KBM-7 (cell line): ENCODE measurements at regions not wholly inside any gene's neighbourhood (a gene's known extent, or its start where the extent isn't known, plus 50 kb on each side); places are given as distances from the start of the nearest gene placed in this dataset.
"Not testable (repeated sequence)": the region's sequence is repeated elsewhere in the genome, so short reads cannot be mapped to it uniquely, and the experiment has no call there.

Source experiments
- DNase-seq: peaks from one replicate; pipeline ENCODE4 v3.0.0-alpha.2; 2015
- in situ Hi-C: fragments of 300-500 bp; cut with MboI; formaldehyde crosslinking; loops from 2 replicates; pipeline ENCODE4 v1.14.3; 2020; ENCODE audit warnings: low sequenced_read_pairs, low pct_unique_long_range_greater_than_20kb, mixed read lengths

DNA sequence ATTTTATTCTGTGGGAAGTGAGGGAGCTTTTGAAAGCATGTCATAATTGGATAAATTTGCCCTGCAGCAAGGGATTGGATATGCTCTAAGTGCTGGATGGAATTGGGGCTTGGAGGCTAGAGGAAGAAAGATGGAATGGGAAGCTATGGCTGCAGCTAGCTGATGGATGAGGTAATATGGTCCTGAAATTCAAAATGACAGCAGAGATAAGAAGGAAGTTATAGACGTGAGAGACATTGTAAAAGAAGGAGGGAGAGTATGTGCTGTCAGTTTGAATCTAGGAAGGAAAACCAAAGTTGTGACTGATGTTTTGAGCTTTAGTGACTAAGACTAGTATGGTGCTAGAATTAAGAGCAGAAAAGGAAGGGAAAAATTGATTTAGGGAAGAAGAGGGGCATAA, 299.9 kb upstream of the SPAG17 start:
- in situ Hi-C loops, result no loop called here

DNA sequence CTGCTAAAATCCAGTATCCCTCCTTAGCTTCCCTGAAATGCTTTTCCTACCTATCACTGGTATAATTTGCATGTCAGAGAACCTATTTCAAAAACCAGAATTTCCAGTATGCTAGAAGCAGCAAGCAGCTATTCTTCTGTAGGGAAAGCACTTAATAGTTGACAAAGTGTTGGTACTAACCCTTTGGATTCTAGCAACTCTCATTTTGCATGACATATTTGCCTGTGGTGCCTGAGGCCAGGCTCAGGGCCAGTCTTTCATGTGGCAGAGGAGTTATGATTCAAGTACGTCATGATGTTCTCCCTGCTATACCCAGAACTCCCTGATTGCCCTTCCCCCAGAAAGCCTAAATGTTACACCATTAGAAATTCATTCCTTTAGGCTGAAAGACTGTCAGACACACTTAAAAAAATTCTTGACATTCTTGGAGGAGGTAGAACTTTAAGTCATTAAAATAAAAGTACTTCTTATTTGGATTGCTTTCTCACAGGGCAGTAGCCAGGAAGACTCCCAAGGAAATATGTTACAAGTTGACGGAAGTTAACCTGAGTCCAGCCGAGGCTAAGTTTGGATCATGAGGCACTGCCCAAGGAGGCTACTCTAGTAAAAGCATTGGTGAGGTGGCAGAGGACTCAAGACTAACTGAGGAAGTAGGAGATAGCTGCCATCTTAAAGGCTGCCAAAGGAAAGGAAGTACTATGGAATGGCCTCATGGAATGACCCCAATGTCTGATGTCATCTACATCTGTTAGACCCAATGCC, 298.4 kb upstream of the SPAG17 start:
- in situ Hi-C loops, result no loop called here
- no peak for DNase-seq

More for the DNA sequence above, 299.9 kb upstream of the SPAG17 start:
- no peak for DNase-seq

DNA sequence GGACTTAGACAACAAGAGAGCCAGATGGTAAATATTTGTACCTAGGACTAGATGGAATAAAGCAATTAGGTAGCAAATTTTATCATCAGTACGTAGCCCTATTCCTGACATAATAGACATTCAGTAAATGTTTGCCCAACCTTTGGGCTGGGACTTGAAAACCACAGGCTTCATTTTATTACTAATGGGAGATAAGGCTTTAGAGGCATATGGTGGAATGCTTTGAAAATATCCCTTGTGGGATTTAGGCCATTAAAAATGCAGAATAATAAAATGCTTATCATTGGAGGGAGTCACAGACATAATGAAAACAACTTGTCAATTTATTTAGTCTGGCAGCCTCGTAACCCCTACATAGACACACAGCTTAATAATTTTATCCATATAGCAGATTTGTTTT, 296.1 kb upstream of the SPAG17 start:
- in situ Hi-C loops, result no loop called here
- no peak for DNase-seq

DNA sequence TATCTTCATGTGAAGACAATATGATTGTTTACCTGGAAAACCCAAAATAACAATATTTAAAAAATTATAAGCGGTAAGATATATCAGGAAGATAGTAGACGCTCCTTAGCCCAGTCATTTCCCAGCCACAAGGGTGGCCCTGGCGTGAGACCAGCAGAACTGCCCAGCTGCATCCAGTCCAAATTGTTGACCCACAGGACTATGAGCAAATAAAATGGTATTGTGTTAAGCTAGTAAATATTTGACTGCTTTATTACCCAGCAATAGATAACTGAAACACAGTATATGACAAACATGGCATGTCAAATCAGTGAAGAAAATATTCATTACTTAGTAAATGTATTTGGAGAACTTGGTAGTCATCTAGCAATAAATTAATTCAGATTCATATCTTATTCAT, 294.3 kb upstream of the SPAG17 start:
- in situ Hi-C loops, result no loop called here
- DNase-seq, result no peak

DNA sequence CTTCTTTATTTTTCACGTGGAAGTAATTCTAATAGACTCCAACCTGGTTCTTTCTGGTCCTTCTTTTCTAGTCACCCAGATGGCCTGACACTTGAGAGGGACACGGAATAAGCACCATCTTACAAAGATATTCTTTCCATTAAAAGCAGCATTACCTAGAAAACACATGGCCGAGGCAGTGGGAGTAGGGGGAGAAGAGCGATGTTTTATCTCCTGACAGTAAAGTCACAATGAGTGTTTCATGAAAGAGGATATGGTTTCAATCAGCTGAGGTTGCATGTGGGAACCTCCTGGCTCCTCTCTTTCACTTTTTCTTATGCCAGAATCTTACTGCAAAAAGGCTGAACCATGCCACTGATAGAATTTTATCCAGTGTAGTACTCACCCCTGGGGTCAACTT, 288.8 kb upstream of the SPAG17 start:
- in situ Hi-C loops, result no loop called here
- no peak for DNase-seq

DNA sequence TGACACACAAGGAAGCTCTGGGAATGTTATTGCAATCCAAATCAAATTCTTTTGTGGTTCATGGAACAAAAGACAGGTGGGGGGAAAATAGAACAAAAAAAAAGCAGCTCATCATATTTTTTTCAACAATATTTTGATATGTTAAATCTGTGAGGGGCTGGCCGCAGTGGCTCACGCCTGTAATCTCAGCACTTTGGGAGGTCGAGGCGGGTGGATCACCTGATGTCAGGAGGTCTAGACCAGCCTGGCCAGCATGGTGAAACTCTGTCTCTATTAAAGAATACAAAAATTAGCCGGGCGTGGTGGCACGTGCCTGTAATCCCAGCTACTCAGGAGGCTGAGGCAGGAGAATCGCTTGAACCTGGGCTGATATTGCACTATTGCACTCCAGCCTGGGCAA, 279.4 kb upstream of the SPAG17 start:
- in situ Hi-C loops, DNase-seq: not testable (repeated sequence)

DNA sequence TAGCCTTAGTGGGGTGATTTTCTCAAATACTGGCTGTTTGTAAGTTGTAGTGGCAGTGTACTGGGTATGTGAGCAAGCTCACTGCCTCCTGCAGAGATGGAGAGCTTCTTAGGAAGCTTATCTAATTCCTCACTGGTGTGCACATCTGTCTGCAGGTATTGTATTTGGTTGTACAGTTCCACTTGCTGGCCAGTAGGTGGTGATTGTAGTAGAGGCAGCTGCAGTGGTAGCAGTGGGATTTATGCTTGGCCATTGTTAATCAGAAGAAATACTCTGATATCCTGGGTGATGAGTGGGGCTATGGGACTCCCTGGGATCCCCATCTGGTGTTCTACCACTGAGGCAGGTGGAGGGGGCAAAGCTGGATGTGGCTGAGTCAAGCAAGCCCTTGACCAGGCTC, 276.1 kb upstream of the SPAG17 start:
- peak; percentile 1 for DNase-seq
- in situ Hi-C loops, result no loop called here

DNA sequence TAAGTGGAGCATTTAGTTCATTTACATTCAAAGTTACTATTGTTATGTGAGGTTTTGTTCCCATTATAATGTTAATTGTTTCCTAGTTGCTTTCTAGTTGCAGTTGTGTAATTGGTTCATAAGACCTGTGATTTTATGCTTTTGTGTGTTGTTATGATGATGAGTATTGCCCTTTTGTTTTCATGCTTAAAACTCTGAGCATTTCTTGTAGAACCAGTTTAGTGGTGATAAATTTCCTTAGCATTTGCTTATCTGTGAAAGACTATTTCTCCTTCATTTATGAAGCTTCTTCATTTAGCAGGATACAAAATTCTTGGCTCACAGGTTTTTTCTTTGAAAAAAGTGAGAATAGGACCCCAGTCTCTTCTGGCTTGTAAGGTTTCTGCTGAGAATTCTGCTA, 274.8 kb upstream of the SPAG17 start:
- DNase-seq, result no peak
- in situ Hi-C loops, result no loop called here

DNA sequence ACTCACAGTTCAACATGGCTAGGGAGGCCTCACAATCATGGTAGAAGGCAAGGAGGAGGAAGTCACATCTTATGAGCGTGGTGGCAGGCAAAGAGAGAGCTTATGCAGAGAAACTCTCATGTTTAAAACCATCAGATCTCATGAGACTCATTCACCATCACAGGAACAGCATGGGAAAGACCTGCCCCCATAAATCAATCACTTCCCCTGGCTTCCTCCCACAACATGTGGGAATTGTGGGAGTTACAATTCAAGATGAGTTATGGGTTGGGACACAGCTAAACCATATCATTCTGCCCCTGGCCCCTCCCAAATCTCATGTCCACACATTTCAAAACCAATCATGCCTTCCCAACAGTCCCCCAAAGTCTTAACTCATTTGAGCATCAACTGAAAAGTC, 268.8 kb upstream of the SPAG17 start:
- in situ Hi-C loops, result not testable (repeated sequence)

DNA sequence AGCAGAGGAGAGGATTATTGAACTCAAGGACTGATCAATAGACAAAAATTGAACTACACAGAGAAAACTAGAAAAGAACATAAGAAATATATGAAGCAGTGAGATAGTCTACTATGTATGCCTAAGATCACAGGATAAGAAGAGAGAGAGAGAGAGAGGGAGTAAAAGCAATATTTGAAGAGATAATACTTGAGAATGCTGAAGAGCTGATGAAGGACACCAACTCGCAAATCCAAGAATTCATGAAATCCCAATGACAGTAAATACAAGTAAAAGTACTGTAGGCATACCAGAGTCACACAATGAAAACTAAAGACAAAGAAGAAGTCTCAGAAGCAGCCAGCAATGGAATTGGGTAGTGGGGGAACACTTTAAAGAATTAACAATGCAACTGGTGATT, 260.1 kb upstream of the SPAG17 start:
- in situ Hi-C loops, result no loop called here
- DNase-seq, result no peak

More for the DNA sequence above, 268.8 kb upstream of the SPAG17 start:
- DNase-seq, result not testable (repeated sequence)

DNA sequence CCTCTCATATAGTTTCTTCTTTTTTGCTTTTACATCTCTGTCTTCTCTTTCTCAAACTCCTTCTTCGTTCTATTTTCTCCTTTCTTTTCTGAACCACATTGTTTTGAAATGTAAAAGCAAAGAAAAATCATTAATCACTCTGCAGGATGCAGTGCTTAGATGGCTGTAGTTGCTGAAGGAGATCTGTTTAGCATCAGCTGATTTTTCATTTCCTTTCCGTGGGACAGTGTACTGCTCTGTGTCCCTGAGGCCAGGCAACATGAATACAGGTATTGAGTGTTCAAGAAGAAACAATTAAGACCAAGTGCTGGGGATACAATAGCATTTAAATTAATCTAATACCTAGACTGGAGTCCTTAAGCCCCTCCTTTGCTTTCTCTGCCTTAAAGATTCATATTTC, 257.2 kb upstream of the SPAG17 start:
- in situ Hi-C loops, result no loop called here
- no peak for DNase-seq

DNA sequence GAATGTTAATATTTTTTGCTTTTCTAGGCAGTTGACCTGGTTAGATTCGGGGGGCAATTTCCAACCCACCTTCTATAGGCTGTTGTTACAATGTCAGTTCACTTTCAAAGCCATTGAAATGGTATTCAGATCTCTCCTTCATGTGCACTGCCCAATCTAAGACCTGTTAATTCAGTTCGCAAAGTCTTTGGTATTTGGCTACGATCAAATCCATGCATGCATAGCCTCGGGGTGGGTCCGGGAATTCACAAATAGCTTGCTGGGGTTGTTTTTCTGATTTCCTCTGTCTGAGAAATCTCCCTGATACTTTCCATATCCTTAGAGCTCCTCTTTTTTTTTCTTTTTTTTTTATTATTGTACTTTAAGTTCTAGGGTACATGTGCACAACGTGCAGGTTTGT, 252.6 kb upstream of the SPAG17 start:
- no peak for DNase-seq
- in situ Hi-C loops, result no loop called here

DNA sequence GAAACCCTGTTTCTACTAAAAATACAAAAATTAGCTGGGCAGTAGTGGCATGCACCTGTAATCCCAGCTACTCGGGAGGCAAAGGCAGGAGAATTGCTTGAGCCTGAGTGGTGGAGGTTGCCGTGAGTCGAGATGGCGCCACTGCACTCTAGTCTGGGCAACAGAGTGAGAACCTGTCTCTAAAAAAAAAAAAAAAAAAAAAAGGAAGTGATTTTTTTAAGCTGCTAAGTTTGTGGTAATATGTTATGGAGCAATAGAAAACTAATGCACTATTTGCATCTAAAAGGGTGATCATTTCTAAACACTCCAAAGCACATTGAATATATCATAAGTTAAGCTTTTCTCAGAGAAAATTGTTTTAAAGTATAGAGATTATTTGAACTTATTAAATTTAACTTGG, 244.8 kb upstream of the SPAG17 start:
- in situ Hi-C loops, result no loop called here
- DNase-seq, result peak; percentile 15

DNA sequence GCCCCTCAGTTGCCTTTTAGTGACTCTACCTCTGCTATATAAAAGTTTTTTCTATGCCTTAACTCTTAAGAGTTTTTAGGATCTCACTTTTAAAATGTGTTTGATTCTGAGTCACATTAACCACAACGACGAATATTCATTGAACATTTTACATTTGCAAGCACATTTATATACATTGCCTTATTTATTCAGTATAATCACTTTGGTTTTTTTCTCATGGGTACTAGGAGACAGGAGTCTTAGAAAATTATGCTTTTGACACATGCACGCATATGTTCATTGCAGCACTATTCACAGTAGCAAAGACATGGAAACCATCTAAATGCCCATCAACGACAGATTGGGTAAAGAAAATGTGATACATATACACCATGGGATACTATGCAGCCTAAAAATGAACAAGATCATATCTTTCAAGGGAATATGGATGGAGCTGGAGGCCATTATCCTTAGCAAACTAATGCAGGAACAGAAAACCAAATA, 236.9 kb upstream of the SPAG17 start:
- no peak for DNase-seq
- in situ Hi-C loops, result no loop called here

DNA sequence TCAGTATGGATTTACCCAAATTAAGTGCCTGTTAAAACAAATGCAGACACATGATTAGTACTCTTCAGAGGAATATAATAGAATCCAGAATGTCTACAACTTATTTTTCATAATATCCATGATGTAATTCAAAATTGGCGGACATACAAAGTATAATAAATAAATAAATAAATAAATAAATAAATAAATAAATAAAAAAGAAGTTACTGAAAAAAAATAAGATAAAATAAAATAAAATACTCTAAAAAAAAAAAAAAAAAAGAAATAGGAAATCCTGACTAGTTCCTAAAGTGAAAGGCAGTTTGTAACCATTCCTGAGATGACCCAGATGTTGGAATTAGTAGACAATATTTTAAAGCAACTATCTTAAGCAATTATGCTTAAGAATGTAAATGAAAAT, 219.0 kb upstream of the SPAG17 start:
- DNase-seq, result no peak
- in situ Hi-C loops, result no loop called here

DNA sequence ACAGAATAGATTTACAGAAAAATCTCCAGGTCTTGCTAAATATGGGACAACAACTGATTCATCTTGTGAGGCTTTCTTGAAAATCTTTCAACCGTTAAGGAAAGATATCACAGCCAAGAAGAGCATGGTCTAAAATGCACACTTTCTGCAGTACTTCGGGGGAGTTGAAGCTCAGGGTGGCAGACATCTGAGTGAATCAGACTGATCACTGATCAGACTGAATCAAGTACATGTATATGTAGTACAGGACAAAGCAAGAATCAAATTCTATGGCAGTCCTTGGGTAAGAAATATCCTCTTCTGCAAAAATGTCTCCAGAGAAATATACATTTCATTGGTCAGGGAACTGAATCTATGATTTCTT, 212.4 kb upstream of the SPAG17 start:
- DNase-seq, result no peak
- in situ Hi-C loops, result no loop called here

DNA sequence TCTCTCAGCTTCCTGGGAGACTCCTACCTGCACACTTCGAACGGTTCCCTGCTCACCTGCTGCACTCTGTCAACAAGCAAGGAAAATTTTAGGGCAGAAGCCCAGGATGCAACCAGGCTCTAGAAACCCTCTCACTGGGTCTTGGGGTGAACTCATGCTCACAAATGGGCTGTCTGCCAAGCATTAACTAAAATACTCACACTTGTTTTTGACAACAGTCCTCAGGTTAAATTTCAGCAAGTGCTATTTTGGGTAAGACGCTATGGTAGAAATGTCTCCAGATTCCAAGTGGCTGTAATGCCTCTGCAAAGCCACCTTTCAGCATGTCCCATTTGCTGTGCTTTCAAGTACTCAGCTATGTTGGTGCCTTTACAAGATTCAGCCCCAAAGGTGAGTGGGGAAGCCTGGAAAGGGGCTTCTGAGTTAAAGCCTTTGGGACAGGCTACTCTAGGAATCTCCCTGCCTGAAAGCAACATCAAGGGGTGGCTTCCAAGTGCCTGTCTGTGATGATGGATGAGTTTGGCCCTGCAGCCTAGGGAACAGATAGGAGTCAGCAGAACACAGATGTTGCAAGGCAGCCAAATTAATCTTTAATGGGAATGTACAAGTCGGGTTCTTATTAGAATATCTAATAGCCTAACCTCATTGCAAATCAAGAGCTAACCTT, 211.9 kb upstream of the SPAG17 start:
- in situ Hi-C loops, result no loop called here
- DNase-seq, result no peak

DNA sequence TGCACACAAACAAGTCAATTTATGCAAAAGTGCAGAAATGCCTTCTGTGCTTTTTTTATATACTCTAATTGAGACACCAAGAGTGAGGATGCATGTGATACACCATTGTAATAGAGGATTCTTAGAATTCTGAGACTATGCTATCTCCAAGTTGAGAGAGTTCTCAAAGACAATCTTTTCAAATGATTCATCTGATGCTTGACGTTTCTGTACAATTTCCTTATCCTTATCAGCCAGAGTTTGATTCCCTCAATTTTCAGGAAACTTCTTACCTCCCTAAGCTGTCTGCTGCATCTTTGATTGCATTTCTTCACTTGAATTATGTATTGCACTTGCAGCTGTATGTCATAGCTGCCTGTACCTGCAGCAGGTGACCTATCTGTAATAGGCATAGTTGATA, 211.3 kb upstream of the SPAG17 start:
- in situ Hi-C loops, result no loop called here

DNA sequence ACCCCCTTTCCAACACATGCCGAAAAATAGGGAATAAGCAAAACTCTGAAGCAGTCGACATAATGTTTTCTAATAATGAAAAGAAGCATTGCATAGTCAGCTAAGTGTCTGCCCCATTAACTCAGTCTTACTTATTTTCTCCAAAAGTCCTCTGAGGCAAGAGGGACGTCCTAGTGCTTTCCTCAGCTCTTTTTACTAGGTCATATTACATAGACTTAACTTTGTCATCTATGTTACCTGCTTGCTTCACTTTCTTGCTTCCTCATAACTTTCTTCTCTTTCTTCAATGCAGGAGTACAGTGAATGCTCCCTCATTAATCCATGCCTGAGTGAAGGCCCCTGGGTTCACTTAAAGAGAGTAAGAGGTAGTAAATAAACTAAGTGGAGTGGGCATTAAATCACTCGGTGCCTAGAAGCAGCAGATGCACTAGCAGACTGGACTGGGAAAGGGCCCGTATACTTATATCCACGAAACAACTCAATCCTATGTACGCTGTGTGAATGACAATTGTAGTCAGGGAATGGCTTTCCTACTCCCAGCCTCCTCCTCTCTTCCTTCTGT, 210.5 kb upstream of the SPAG17 start:
- in situ Hi-C loops, result no loop called here
- DNase-seq, result no peak

More for the DNA sequence above, 211.3 kb upstream of the SPAG17 start:
- no peak for DNase-seq

DNA sequence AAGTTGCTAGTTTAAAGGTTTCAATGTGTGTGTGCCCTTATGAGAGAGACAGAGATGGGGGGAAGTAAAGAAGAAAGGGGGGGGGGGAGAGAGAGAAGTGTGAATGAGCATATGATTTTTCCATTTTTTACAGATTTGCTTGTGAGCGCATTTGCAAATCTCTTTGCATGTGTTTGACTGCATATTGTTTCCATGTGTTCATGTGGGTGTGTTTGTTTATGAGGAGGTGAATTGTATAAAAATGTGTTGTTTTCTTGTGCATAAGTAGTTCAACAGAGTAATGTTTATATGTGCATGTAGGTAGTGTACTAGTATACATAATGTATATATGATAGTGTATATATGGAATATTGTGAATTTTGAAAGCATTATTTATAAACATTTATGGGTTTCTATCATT, 205.9 kb upstream of the SPAG17 start:
- in situ Hi-C loops, result no loop called here
- DNase-seq, result no peak
